HT-29 (cell line): ENCODE measurements at regions not wholly inside any gene's neighbourhood (a gene's known extent, or its start where the extent isn't known, plus 50 kb on each side); places are given as distances from the start of the nearest gene placed in this dataset. TPM values are rescaled to one million over a fixed set of nuclear protein-coding genes. Genes with fewer than 3 reads are reported as not detected.
"Not testable (repeated sequence)": the region's sequence is repeated elsewhere in the genome, so short reads cannot be mapped to it uniquely, and the experiment has no call there.

ENCODE experiments used
- DNase-seq: peaks from one replicate; pipeline ENCODE4 v3.0.0-alpha.2; 2015; ENCODE audit warnings: low spot score
- small RNA-seq: library from RNA; depleted of rRNA; stranded (forward); fragments of <200 nt; gene quantifications from one replicate; pipeline ENCODE3, GENCODE V24; 2014

- DNase-seq: not testable (repeated sequence)
These were observed 61.2 kb upstream of the FMNL2 start for GRCh38 chr2:152273732-152274260.

DNA sequence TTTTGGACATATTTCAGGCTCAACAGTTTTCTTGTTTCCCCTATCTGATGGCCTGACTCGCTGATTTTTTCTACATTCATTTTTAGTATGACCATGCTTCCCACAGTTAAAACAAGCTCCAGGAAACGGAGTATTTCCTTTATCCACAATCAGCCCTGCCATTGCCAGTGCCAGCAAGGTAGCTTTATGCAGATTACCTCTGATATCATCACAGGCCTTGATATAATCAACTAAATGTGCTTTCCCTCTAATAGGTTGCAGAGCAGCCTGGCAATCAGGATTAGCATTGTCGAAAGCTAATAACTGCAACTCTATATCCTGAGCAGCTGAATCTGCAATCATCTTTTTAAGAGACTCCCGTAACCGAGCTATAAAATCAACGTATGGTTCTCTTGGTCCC lies 57.1 kb upstream of the FMNL2 start:
- not testable (repeated sequence) for DNase-seq

- no peak for DNase-seq
These were observed 56.4 kb upstream of the FMNL2 start for GRCh38 chr2:152278526-152278925.

- not testable (repeated sequence) for DNase-seq
These were observed 55.6 kb upstream of the FMNL2 start for GRCh38 chr2:152279367-152279766.

- DNase-seq: no peak
These were observed 54.2 kb upstream of the FMNL2 start for GRCh38 chr2:152280780-152281179.

DNA sequence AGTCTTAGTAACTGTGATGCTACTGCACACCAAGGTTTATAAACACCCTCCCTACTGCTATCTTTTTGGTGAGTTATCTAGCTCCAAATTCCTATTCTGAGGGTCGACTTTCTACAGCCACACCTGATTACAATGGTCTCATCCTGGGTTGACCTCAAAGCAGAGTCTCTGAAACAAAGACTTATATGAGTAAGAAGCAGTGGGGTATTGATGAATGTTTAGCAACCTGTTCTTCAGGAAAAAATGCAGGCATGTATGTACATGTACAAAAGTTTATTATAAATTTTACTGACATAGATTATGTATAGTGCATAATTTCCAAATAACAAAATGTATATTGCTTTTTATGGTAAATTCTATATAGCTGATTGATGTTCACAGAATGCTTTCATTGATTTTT lies 51.6 kb upstream of the FMNL2 start:
- no peak for DNase-seq

DNA sequence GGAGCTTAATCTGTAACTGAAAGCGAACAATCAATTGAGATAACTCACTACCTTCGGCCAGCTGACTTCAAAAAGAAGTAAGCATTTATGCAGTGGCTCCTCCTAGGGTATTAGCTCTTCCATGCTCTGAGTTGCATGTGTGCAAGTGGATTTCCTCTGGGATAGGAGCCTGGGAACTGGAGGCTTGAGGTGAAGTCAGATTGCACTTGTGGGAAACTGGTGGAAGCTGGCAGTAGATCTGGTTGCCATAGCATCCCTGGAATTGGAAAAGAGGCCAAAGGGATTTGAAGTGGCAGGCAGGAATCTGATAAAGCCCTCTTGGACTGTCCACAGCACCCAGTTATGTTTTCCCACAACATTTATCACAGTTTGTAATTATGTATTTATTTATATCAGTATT lies 50.6 kb upstream of the FMNL2 start:
- no peak for DNase-seq

Small RNAs in the stretch of these regions (small RNA-seq; reads per million reads assigned to genes)
- gene RF00019: not detected
